H9 (cell line): ENCODE measurements at regions not wholly inside any gene's neighbourhood (a gene's known extent, or its start where the extent isn't known, plus 50 kb on each side); places are given as distances from the start of the nearest gene placed in this dataset.

Source experiments
- DNase-seq: peaks from one replicate; pipeline ENCODE4 v3.0.0-alpha.2; 2017
- H2AFZ ChIP-seq: one replicate; pipeline ENCODE4 v1.6.1; 2013; ENCODE audit warnings: mild to moderate bottlenecking, low read length, control low read depth, moderate library complexity
- H2AK5ac ChIP-seq: 2 replicates; pipeline ENCODE4 v1.6.1; 2013; ENCODE audit warnings: low read length, control low read depth, mixed read lengths; ENCODE audit not compliant: insufficient read length
- H2BK120ac ChIP-seq: one replicate; pipeline ENCODE4 v1.6.1; 2013; ENCODE audit warnings: low read depth, mild to moderate bottlenecking, low read length, control low read depth, inconsistent platforms; ENCODE audit not compliant: poor library complexity, severe bottlenecking
- H2BK12ac ChIP-seq: 2 replicates; pipeline ENCODE4 v1.6.1; 2013; ENCODE audit warnings: low read length, control low read depth, mixed read lengths, low read depth; ENCODE audit not compliant: insufficient read length
- H2BK15ac ChIP-seq: 2 replicates; pipeline ENCODE4 v1.6.1; 2013; ENCODE audit warnings: low read depth, low read length, control low read depth
- H2BK20ac ChIP-seq: one replicate; pipeline ENCODE4 v1.6.1; 2013; ENCODE audit warnings: low read depth, mild to moderate bottlenecking, low read length, control low read depth, inconsistent platforms; ENCODE audit not compliant: poor library complexity, severe bottlenecking
- H2BK5ac ChIP-seq: 2 replicates; pipeline ENCODE4 v1.6.1; 2013; ENCODE audit warnings: low read length, control low read depth, mixed read lengths; ENCODE audit not compliant: insufficient read length
- H3K14ac ChIP-seq: 2 replicates; pipeline ENCODE4 v1.6.1; 2013; ENCODE audit warnings: low read length, control low read depth; ENCODE audit not compliant: insufficient read depth
- H3K18ac ChIP-seq: 2 replicates; pipeline ENCODE4 v1.6.1; 2013; ENCODE audit warnings: low read depth, mild to moderate bottlenecking, mixed read lengths, low read length, control low read depth; ENCODE audit not compliant: insufficient read length
- H3K23ac ChIP-seq: 2 replicates; pipeline ENCODE4 v1.6.1; 2013; ENCODE audit warnings: low read length, control low read depth, mixed read lengths, low read depth; ENCODE audit not compliant: insufficient read length
- H3K23me2 ChIP-seq: 2 replicates; pipeline ENCODE4 v1.6.1; 2013; ENCODE audit warnings: low read depth, mild to moderate bottlenecking, mixed read lengths, low read length, control low read depth; ENCODE audit not compliant: insufficient read length, poor library complexity, severe bottlenecking
- H3K27ac ChIP-seq: 2 replicates; pipeline ENCODE4 v1.5.1; 2013; ENCODE audit warnings: low read length, control low read depth, mixed read lengths, low read depth; ENCODE audit not compliant: insufficient read length
- H3K27me3 ChIP-seq: 2 replicates; pipeline ENCODE4 v1.6.1; 2013; ENCODE audit warnings: low read length, control low read depth, inconsistent platforms; ENCODE audit not compliant: insufficient read depth
- H3K4ac ChIP-seq: 2 replicates; pipeline ENCODE4 v1.6.1; 2013; ENCODE audit warnings: low read depth, mild to moderate bottlenecking, control low read depth, inconsistent platforms, low read length, moderate library complexity
- H3K4me1 ChIP-seq: 2 replicates; pipeline ENCODE4 v1.6.1; 2013; ENCODE audit warnings: low read length, control low read depth, inconsistent platforms; ENCODE audit not compliant: insufficient read depth
- H3K4me2 ChIP-seq: 2 replicates; pipeline ENCODE4 v1.6.1; 2013; ENCODE audit warnings: low read length, control low read depth, mixed read lengths; ENCODE audit not compliant: insufficient read length, insufficient read depth
- H3K56ac ChIP-seq: 2 replicates; pipeline ENCODE4 v1.6.1; 2013; ENCODE audit warnings: low read depth, mild to moderate bottlenecking, mixed read lengths, low read length, control low read depth; ENCODE audit not compliant: insufficient read length
- H3K79me1 ChIP-seq: 2 replicates; pipeline ENCODE4 v1.6.1; 2013; ENCODE audit warnings: low read depth, mild to moderate bottlenecking, moderate library complexity, low read length, control low read depth, inconsistent platforms; ENCODE audit not compliant: insufficient read depth, poor library complexity, severe bottlenecking
- H3K79me2 ChIP-seq: 2 replicates; pipeline ENCODE4 v1.6.1; 2013; ENCODE audit warnings: low read length, control low read depth, inconsistent platforms; ENCODE audit not compliant: insufficient read depth
- H3K9ac ChIP-seq: 2 replicates; pipeline ENCODE4 v1.6.1; 2013; ENCODE audit warnings: low read length, control low read depth, mixed read lengths; ENCODE audit not compliant: insufficient read length; ENCODE audit errors: extremely low read depth
- H3K9me3 ChIP-seq: one replicate; pipeline ENCODE4 v1.6.1; 2013; ENCODE audit warnings: low read depth, low read length, inconsistent platforms; ENCODE audit not compliant: control insufficient read depth
- H3T11ph ChIP-seq: one replicate; pipeline ENCODE4 v1.6.1; 2013; ENCODE audit warnings: mild to moderate bottlenecking, low read length, control low read depth, inconsistent platforms
- H4K20me1 ChIP-seq: one replicate; pipeline ENCODE4 v1.6.1; 2013; ENCODE audit not compliant: control insufficient read depth, insufficient read length, insufficient read depth
- H4K5ac ChIP-seq: 2 replicates; pipeline ENCODE4 v1.6.1; 2013; ENCODE audit warnings: low read depth, mild to moderate bottlenecking, mixed read lengths, low read length, control low read depth; ENCODE audit not compliant: insufficient read length
- H4K8ac ChIP-seq: replicated peaks from 2 replicates; pipeline ENCODE4 v1.6.1; 2013; ENCODE audit warnings: low read length, control low read depth, mixed read lengths, low read depth; ENCODE audit not compliant: insufficient read length
- H4K91ac ChIP-seq: 2 replicates; pipeline ENCODE4 v1.6.1; 2013; ENCODE audit warnings: low read depth, mild to moderate bottlenecking, moderate library complexity, mixed read lengths, low read length, control low read depth; ENCODE audit not compliant: insufficient read length
- H3K27ac Mint-ChIP-seq, 3 experiments: 2 replicates in 2 of 3; 3 replicates in 1 of 3; pipeline ENCODE4 v1.8.0; 2020 to 2021; ENCODE audit warnings: mixed read lengths in 3 of 3, mild to moderate bottlenecking in 1 of 3, moderate library complexity in 1 of 3
- H3K27me3 Mint-ChIP-seq: 2 replicates; pipeline ENCODE4 v1.8.0; 2021; ENCODE audit warnings: low read depth, mild to moderate bottlenecking, moderate library complexity, mixed read lengths
- H3K36me3 Mint-ChIP-seq, 3 experiments: 2 replicates in 2 of 3; 3 replicates in 1 of 3; pipeline ENCODE4 v1.8.0; 2020 to 2021; ENCODE audit warnings: low read depth in 3 of 3, mixed read lengths in 3 of 3; ENCODE audit not compliant: insufficient read depth in 1 of 3
- H3K4me1 Mint-ChIP-seq, 2 experiments: 2 replicates each; pipeline ENCODE4 v1.8.0; 2020; ENCODE audit warnings: mixed read lengths in 2 of 2
- H3K4me3 Mint-ChIP-seq, 2 experiments: 2 replicates in 1 of 2; 3 replicates in 1 of 2; pipeline ENCODE4 v1.8.0; 2020 to 2021; ENCODE audit warnings: mild to moderate bottlenecking in 2 of 2, mixed read lengths in 2 of 2, moderate library complexity in 1 of 2
- H3K9me3 Mint-ChIP-seq, 2 experiments: 2 replicates in 1 of 2; 3 replicates in 1 of 2; pipeline ENCODE4 v1.8.0; 2020; ENCODE audit warnings: mild to moderate bottlenecking in 2 of 2, mixed read lengths in 2 of 2, moderate library complexity in 1 of 2
- CTCF ChIP-seq: fragments of 200-600 bp; sonication (generic); conservative IDR thresholded peaks from 3 replicates; pipeline ENCODE4 v1.8.0; 2021; ENCODE audit warnings: antibody characterized with exemption, mild to moderate bottlenecking
- WGBS: extraction: QIAGEN DNeasy Blood & Tissue Kit; methylation state at CpG from one replicate; pipeline ENCODE4 v1.1.7; 2013; ENCODE audit warnings: missing lambda C conversion rate, low lambda C conversion rate, mixed read lengths; ENCODE audit not compliant: insufficient read length; ENCODE audit errors: extremely low coverage; 5-methylcytosine and 5-hydroxymethylcytosine counted together

- no peak overlapping the region for H3K4me3 Mint-ChIP-seq
- no peak overlapping the region for H4K8ac ChIP-seq
- no peak overlapping the region for H3K9ac ChIP-seq
- DNase-seq: no peak
- H3K36me3 Mint-ChIP-seq: no peaks in the 10 kb centered on the region
- no peak overlapping the region for H2AFZ ChIP-seq
- H4K20me1 ChIP-seq: no peaks in the 10 kb centered on the region
- no peak for TF ChIP-seq CTCF
- no peaks in the 10 kb centered on the region for H3K4me1 ChIP-seq
- no peaks in the 10 kb centered on the region for H3K9me3 ChIP-seq
- no peak overlapping the region for H3K27ac Mint-ChIP-seq
- no peak overlapping the region for H3K14ac ChIP-seq
- H3T11ph ChIP-seq: no peak overlapping the region
- no peak overlapping the region for H2AK5ac ChIP-seq
- no peaks in the 10 kb centered on the region for H3K79me2 ChIP-seq
- H3K4ac ChIP-seq: no peak overlapping the region
- H2BK5ac ChIP-seq: no peak overlapping the region
- no peaks in the 10 kb centered on the region for H3K79me1 ChIP-seq
- H3K4me2 ChIP-seq: no peak overlapping the region
- no peak overlapping the region for H3K23ac ChIP-seq
- H3K56ac ChIP-seq: no peak overlapping the region
- no peaks in the 10 kb centered on the region for H3K27me3 Mint-ChIP-seq
- H3K27me3 ChIP-seq: no peaks in the 10 kb centered on the region
- H2BK12ac ChIP-seq: no peak overlapping the region
- H3K23me2 ChIP-seq: no peaks in the 10 kb centered on the region
- WGBS: no CpG with 5 or more reads among the region's 16 CpGs
- no peak overlapping the region for H3K18ac ChIP-seq
- no peak overlapping the region for H4K91ac ChIP-seq
- no peak overlapping the region for H3K27ac ChIP-seq
- H2BK20ac ChIP-seq: no peak overlapping the region
- H4K5ac ChIP-seq: no peak overlapping the region
- H2BK15ac ChIP-seq: no peak overlapping the region
- 0 out of 4 replicates have a peak, but pooled peaks cover 0 to 6% of the 10 kb centered on the region in 2 experiments for H3K4me1 Mint-ChIP-seq
- H2BK120ac ChIP-seq: no peak overlapping the region
- no peaks in the 10 kb centered on the region for H3K9me3 Mint-ChIP-seq
Observed at GRCh38 chr6:168860341-168860740, 393.3 kb downstream of the THBS2 start.
